ENCODE measurements at regions not wholly inside any gene's neighbourhood (a gene's known extent, or its start where the extent isn't known, plus 50 kb on each side); places are given as distances from the start of the nearest gene placed in this dataset.

DNA sequence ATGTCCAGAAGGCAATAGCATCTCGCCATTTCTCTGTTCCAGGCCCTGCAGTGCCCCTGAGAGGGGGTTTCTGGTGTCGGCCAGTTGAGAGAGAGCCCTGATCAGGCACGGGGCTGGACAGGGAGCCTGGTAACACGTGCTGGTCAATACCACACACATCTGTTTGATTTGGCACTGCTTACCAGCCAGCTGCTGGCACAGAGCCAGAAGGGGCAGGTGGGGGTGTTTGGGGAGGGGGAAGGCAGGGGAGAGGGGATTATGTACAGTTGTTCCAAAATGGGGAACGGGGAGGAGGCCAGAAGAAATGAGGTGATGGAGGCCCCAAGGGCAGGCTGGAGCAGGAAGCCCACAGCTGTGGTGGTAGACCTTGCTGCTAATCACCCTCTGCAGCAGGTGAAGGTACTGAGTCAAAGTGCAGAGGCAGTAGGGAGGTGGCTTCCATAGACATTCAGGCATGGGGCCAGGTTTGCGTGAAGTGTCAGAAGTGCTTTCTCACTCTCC lies 153.5 kb upstream of the LPP start:
- H3K4me2 ChIP-seq, result no peak overlapping the region
- 44% methylated on average over 6 of the region's 6 CpGs for WGBS (ENCODE audit: low lambda C conversion rate)
- DNase-seq, result no peak
- peaks cover 3% of the 10 kb centered on the region for H3F3A ChIP-seq (replicated peaks; ENCODE audit: insufficient read depth)
- H3K9me2 ChIP-seq, result no peaks in the 10 kb centered on the region
- H3K4me1 ChIP-seq (ENCODE audit: control insufficient read depth in 1 of 2, insufficient read depth in 2 of 2, low read depth in 1 of 2, low read length in 1 of 2), result peaks cover 0 to 14% of the 10 kb centered on the region in 2 experiments; a peak in 2 of 4 replicates
- no peaks in the 10 kb centered on the region for H3K36me3 ChIP-seq (replicated peaks in 1 of 2; ENCODE audit: control insufficient read depth in 1 of 2, insufficient read depth in 2 of 2, low read length in 1 of 2)
- H3K79me2 ChIP-seq (ENCODE audit: insufficient read depth), result no peaks in the 10 kb centered on the region
- no peak overlapping the region for H3K4me3 ChIP-seq (ENCODE audit: low read depth in 2 of 2, low read length in 1 of 2)
- no peaks in the 10 kb centered on the region for H3K9me3 ChIP-seq
- no peaks in the 10 kb centered on the region for H3K27me3 ChIP-seq (ENCODE audit: insufficient read depth)
- H2AFZ ChIP-seq (ENCODE audit: low read depth), result 0 out of 2 replicates have a peak overlapping the region, but pooled peaks have one; percentile 35
- ChIA-PET POLR2A (no interaction called here), CTCF (no interaction called here)
- TF ChIP-seq NFIC (IDR thresholded peaks at IDR 0.05; ENCODE audit: borderline replicate concordance) (peak; percentile 20; the same call in 1 of the 2 replicates), GATA2 (CRISPR knock-in tag; IDR thresholded peaks at IDR 0.05) (no peak)
- no peaks in the 10 kb centered on the region for H4K20me1 ChIP-seq (ENCODE audit: insufficient read depth)
- H3K9ac ChIP-seq, result no peak overlapping the region
- no peak overlapping the region for H3K27ac ChIP-seq (ENCODE audit: low read depth in 2 of 2, low read length in 1 of 2)

DNA sequence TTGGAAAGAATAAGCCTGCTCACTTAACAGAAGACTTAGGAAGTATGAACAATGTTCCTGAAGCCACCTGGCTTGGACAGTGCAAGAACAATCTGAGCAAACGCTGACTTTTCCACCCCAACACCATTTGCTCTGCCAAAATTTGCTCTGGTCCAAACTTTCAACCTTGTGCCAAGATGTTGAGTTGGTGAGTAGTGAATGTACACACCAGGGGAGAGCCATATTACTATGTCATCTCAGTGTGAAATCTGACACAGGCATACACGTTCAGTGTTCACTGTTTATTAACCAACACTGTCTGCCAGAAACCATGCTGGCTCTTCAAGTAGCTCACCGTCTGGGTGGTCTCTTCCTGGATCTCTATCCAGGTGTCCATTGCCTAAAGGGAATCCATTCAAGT lies 152.9 kb upstream of the LPP start:
- CTCF ChIA-PET, result no interaction called here
- POLR2A ChIA-PET, result no interaction called here
- peaks cover 0 to 10% of the 10 kb centered on the region in 2 experiments; a peak in 1 of 4 replicates for H3K4me1 ChIP-seq (ENCODE audit: control insufficient read depth in 1 of 2, insufficient read depth in 2 of 2, low read depth in 1 of 2, low read length in 1 of 2)
- no peak for DNase-seq
- no peak overlapping the region for H3K4me3 ChIP-seq (ENCODE audit: low read depth in 2 of 2, low read length in 1 of 2)
- no peak overlapping the region for H3K4me2 ChIP-seq
- no peaks in the 10 kb centered on the region for H4K20me1 ChIP-seq (ENCODE audit: insufficient read depth)
- no peaks in the 10 kb centered on the region for H3K79me2 ChIP-seq (ENCODE audit: insufficient read depth)
- no peaks in the 10 kb centered on the region for H3K9me3 ChIP-seq
- H3K27ac ChIP-seq (ENCODE audit: low read depth in 2 of 2, low read length in 1 of 2), result no peak overlapping the region
- TF ChIP-seq RFX5 (IDR thresholded peaks at IDR 0.05; ENCODE audit: low read length) (no peak), MXI1 (IDR thresholded peaks at IDR 0.05; ENCODE audit: low read depth, low read length) (no peak), NRF1 (IDR thresholded peaks at IDR 0.05; ENCODE audit: low read depth, low read length) (no peak), RCOR1 (IDR thresholded peaks at IDR 0.05; ENCODE audit: low read length) (no peak), MEF2A (IDR thresholded peaks at IDR 0.05; ENCODE audit: borderline replicate concordance, low read depth) (no peak), POLR2AphosphoS5 (IDR thresholded peaks at IDR 0.05; ENCODE audit: low read depth, low read length) (no peak), TEAD4 (IDR thresholded peaks at IDR 0.05; ENCODE audit: borderline replicate concordance, insufficient read depth) (no peak), RXRA (IDR thresholded peaks at IDR 0.05; ENCODE audit: borderline replicate concordance, low read depth) (no peak), SIN3A (IDR thresholded peaks at IDR 0.05; ENCODE audit: borderline replicate concordance, low read depth, low read length) (no peak), TAF1 (IDR thresholded peaks at IDR 0.05; ENCODE audit: borderline replicate concordance, low read depth, low read length) (no peak)
- TF ChIP-seq, protein P1, sequence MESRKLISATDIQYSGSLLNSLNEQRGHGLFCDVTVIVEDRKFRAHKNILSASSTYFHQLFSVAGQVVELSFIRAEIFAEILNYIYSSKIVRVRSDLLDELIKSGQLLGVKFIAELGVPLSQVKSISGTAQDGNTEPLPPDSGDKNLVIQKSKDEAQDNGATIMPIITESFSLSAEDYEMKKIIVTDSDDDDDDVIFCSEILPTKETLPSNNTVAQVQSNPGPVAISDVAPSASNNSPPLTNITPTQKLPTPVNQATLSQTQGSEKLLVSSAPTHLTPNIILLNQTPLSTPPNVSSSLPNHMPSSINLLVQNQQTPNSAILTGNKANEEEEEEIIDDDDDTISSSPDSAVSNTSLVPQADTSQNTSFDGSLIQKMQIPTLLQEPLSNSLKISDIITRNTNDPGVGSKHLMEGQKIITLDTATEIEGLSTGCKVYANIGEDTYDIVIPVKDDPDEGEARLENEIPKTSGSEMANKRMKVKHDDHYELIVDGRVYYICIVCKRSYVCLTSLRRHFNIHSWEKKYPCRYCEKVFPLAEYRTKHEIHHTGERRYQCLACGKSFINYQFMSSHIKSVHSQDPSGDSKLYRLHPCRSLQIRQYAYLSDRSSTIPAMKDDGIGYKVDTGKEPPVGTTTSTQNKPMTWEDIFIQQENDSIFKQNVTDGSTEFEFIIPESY (IDR thresholded peaks at IDR 0.05; ENCODE audit: borderline replicate concordance, low read depth), result no peak
- TF ChIP-seq, protein P2, sequence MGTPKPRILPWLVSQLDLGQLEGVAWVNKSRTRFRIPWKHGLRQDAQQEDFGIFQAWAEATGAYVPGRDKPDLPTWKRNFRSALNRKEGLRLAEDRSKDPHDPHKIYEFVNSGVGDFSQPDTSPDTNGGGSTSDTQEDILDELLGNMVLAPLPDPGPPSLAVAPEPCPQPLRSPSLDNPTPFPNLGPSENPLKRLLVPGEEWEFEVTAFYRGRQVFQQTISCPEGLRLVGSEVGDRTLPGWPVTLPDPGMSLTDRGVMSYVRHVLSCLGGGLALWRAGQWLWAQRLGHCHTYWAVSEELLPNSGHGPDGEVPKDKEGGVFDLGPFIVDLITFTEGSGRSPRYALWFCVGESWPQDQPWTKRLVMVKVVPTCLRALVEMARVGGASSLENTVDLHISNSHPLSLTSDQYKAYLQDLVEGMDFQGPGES (IDR thresholded peaks at IDR 0.05; ENCODE audit: low read depth, low read length), result no peak
- TF ChIP-seq, protein P3, sequence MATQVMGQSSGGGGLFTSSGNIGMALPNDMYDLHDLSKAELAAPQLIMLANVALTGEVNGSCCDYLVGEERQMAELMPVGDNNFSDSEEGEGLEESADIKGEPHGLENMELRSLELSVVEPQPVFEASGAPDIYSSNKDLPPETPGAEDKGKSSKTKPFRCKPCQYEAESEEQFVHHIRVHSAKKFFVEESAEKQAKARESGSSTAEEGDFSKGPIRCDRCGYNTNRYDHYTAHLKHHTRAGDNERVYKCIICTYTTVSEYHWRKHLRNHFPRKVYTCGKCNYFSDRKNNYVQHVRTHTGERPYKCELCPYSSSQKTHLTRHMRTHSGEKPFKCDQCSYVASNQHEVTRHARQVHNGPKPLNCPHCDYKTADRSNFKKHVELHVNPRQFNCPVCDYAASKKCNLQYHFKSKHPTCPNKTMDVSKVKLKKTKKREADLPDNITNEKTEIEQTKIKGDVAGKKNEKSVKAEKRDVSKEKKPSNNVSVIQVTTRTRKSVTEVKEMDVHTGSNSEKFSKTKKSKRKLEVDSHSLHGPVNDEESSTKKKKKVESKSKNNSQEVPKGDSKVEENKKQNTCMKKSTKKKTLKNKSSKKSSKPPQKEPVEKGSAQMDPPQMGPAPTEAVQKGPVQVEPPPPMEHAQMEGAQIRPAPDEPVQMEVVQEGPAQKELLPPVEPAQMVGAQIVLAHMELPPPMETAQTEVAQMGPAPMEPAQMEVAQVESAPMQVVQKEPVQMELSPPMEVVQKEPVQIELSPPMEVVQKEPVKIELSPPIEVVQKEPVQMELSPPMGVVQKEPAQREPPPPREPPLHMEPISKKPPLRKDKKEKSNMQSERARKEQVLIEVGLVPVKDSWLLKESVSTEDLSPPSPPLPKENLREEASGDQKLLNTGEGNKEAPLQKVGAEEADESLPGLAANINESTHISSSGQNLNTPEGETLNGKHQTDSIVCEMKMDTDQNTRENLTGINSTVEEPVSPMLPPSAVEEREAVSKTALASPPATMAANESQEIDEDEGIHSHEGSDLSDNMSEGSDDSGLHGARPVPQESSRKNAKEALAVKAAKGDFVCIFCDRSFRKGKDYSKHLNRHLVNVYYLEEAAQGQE (IDR thresholded peaks at IDR 0.05; ENCODE audit: low read depth, low read length), result no peak
- TF ChIP-seq, protein P4, sequence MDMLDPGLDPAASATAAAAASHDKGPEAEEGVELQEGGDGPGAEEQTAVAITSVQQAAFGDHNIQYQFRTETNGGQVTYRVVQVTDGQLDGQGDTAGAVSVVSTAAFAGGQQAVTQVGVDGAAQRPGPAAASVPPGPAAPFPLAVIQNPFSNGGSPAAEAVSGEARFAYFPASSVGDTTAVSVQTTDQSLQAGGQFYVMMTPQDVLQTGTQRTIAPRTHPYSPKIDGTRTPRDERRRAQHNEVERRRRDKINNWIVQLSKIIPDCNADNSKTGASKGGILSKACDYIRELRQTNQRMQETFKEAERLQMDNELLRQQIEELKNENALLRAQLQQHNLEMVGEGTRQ (IDR thresholded peaks at IDR 0.05; ENCODE audit: borderline replicate concordance, low read depth, low read length), result no peak
- no peaks in the 10 kb centered on the region for H3K36me3 ChIP-seq (replicated peaks in 1 of 2; ENCODE audit: control insufficient read depth in 1 of 2, insufficient read depth in 2 of 2, low read length in 1 of 2)
- H3K9me2 ChIP-seq, result no peaks in the 10 kb centered on the region
- 45% methylated on average over 3 of the region's 3 CpGs for WGBS (ENCODE audit: low lambda C conversion rate)
- no peaks in the 10 kb centered on the region for H3K27me3 ChIP-seq (ENCODE audit: insufficient read depth)
- H2AFZ ChIP-seq (ENCODE audit: low read depth), result no peak overlapping the region
- no peak overlapping the region for H3K9ac ChIP-seq
- H3F3A ChIP-seq (replicated peaks; ENCODE audit: insufficient read depth), result no peaks in the 10 kb centered on the region

Data from SK-N-SH (cell line).